ENCODE measurements at regions not wholly inside any gene's neighbourhood (a gene's known extent, or its start where the extent isn't known, plus 50 kb on each side); places are given as distances from the start of the nearest gene placed in this dataset.

DNA sequence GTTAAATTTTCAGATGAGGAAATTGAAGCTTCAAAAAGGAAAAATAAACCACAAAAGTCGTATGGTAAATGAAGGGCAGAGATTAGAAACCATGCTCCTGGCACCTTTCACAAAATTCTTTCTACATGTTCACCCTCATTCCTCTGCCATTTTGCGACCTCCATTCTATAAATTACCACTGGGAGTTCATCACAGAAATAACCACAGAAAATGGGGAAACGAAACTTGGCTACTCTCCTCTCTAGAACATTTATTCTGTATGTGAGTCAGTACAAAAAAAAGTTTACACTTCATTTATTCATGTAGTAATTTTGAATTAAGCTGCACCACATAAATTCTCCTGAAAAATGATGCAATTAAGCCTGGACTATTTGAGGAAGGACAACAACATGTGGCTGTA is 320.9 kb upstream of the C1orf87 start:
- POLR2A ChIA-PET: no interaction called here
- H3K4me3 Mint-ChIP-seq: no peak overlapping the region
- H3K4me1 Mint-ChIP-seq (ENCODE audit: low read depth): no peaks in the 10 kb centered on the region

DNA sequence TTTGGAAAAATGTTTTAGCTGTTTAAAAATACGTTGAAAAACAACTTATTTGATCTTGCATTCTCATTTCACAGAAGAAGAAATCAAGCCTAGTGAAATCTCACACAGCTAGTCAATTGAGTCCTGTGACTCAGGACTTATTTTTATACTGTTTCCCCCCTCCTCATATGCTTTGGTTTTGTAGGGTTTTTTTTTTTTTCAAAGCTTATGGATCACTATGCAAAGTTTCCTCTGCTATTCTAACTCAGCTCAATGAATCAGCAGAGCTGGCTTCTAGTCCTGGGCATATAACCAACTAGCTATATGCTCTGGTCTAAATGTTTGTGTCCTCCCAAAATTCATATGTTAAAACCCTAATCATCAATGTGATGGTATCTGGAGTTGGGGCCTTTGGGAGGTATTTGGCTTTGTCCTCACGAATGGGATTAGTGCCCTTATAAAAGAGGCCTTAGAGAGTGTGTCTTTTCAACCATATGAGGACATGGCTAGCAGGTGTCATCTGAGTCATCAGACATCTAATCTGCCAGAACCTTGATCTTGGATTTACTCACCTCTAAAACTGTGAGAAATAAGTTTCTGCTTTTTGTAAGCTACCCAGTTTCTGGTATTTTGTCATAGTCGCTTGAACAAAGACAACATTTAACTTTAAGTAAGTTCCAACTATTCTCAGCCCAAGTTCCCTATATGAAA is 317.2 kb upstream of the C1orf87 start:
- Mint-ChIP-seq H3K4me3 (no peak overlapping the region), H3K36me3 (ENCODE audit: low read depth) (no peaks in the 10 kb centered on the region), H3K27ac (no peak overlapping the region), H3K4me1 (ENCODE audit: low read depth) (no peaks in the 10 kb centered on the region), H3K27me3 (no peaks in the 10 kb centered on the region), H3K9me3 (no peaks in the 10 kb centered on the region)
- Histone ChIP-seq H3K36me3 (ENCODE audit: insufficient read depth, low read length) (no peaks in the 10 kb centered on the region), H3K27me3 (ENCODE audit: control insufficient read depth in 1 of 2, insufficient read depth in 2 of 2, low read length in 2 of 2) (no peaks in the 10 kb centered on the region), H3K27ac (ENCODE audit: low read depth in 1 of 2, low read length in 2 of 2) (no peak overlapping the region), H3K9me3 (ENCODE audit: control insufficient read depth in 1 of 2, insufficient read depth in 1 of 2, low read length in 2 of 2) (no peaks in the 10 kb centered on the region), H3K4me3 (ENCODE audit: low read length) (no peak overlapping the region), H3K4me1 (ENCODE audit: insufficient read depth, low read length) (no peaks in the 10 kb centered on the region)
- CTCF ChIA-PET: no interaction called here
- TF ChIP-seq, protein P1, sequence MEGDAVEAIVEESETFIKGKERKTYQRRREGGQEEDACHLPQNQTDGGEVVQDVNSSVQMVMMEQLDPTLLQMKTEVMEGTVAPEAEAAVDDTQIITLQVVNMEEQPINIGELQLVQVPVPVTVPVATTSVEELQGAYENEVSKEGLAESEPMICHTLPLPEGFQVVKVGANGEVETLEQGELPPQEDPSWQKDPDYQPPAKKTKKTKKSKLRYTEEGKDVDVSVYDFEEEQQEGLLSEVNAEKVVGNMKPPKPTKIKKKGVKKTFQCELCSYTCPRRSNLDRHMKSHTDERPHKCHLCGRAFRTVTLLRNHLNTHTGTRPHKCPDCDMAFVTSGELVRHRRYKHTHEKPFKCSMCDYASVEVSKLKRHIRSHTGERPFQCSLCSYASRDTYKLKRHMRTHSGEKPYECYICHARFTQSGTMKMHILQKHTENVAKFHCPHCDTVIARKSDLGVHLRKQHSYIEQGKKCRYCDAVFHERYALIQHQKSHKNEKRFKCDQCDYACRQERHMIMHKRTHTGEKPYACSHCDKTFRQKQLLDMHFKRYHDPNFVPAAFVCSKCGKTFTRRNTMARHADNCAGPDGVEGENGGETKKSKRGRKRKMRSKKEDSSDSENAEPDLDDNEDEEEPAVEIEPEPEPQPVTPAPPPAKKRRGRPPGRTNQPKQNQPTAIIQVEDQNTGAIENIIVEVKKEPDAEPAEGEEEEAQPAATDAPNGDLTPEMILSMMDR (IDR thresholded peaks at IDR 0.05): no peak
- DNase-seq (no peak), ATAC-seq (ENCODE audit: poor library complexity) (no peak)
- POLR2A ChIA-PET: no interaction called here
- intact Hi-C loops (cut with DNase I, micrococcal nuclease): no loop called here

More for the DNA sequence above, 320.9 kb upstream of the C1orf87 start:
- H3K9me3 Mint-ChIP-seq: no peaks in the 10 kb centered on the region
- H3K27ac Mint-ChIP-seq: no peak overlapping the region
- ATAC-seq (ENCODE audit: poor library complexity): no peak
- peak in 1 of 14 experiments; percentile 4 for DNase-seq
- intact Hi-C loops (cut with DNase I, micrococcal nuclease): no loop called here
- no peaks in the 10 kb centered on the region for H3K27me3 ChIP-seq (ENCODE audit: control insufficient read depth in 1 of 2, insufficient read depth in 2 of 2, low read length in 2 of 2)
- H3K4me1 ChIP-seq (ENCODE audit: insufficient read depth, low read length): no peaks in the 10 kb centered on the region
- no peaks in the 10 kb centered on the region for H3K9me3 ChIP-seq (ENCODE audit: control insufficient read depth in 1 of 2, insufficient read depth in 1 of 2, low read length in 2 of 2)
- H3K4me3 ChIP-seq (ENCODE audit: low read length): no peak overlapping the region
- TF ChIP-seq, protein P1 (IDR thresholded peaks at IDR 0.05): no peak
- H3K36me3 Mint-ChIP-seq (ENCODE audit: low read depth): no peaks in the 10 kb centered on the region
- H3K27ac ChIP-seq (ENCODE audit: low read depth in 1 of 2, low read length in 2 of 2): no peak overlapping the region
- CTCF ChIA-PET: no interaction called here
- H3K27me3 Mint-ChIP-seq: no peaks in the 10 kb centered on the region
- no peaks in the 10 kb centered on the region for H3K36me3 ChIP-seq (ENCODE audit: insufficient read depth, low read length)

DNA sequence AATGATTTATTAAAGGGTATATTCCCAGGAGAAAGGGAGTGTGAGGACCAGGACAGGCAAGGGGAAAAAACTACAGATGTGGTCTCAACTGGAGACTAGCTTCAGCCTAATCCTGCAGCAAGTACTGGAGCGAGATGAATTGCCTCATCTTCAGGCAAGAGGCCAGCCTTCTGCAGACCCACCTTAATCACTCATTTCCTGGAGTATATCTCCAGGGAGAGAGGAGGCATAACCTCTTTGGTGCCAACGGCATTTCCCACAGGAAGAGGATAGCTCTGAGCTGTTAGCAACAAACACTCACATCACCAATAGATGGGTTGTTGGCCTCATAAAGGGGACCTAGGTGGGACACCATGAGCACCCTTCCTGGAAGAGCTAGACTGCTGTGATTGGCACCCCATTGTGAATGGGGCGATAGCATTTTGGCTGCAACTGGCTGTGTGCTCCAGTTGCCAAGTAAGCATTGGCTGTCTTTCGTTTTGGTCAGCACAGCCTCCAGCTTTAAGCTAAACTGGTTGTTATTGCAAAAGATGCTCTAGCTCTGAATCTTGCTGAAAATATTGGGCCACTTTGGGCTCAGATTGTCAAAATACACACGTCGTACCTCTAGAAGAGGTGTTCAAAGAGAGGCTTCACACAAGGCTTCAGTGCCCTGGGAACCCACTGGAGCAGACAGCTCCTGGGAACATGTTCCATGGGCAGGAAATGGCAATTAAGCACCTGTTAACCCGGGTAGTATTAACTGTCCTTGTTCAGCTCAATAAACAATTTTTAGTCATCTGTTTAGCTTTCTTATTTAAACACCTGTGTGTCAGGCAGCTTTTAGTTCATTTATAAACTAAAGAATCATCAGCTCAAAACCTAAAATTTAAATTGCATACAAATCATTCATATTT is 314.8 kb upstream of the C1orf87 start:
- Histone ChIP-seq H3K27ac (ENCODE audit: low read depth in 1 of 2, low read length in 2 of 2) (no peak overlapping the region), H3K4me1 (ENCODE audit: insufficient read depth, low read length) (no peaks in the 10 kb centered on the region), H3K4me3 (ENCODE audit: low read length) (no peak overlapping the region), H3K9me3 (ENCODE audit: control insufficient read depth in 1 of 2, insufficient read depth in 1 of 2, low read length in 2 of 2) (no peaks in the 10 kb centered on the region), H3K36me3 (ENCODE audit: insufficient read depth, low read length) (no peaks in the 10 kb centered on the region), H3K27me3 (ENCODE audit: control insufficient read depth in 1 of 2, insufficient read depth in 2 of 2, low read length in 2 of 2) (no peaks in the 10 kb centered on the region)
- no peak overlapping the region for H3K4me3 Mint-ChIP-seq
- intact Hi-C loops (cut with DNase I, micrococcal nuclease): no loop called here
- no peaks in the 10 kb centered on the region for H3K27me3 Mint-ChIP-seq
- H3K27ac Mint-ChIP-seq: no peak overlapping the region
- TF ChIP-seq, protein P1 (IDR thresholded peaks at IDR 0.05): no peak
- DNase-seq: no peak
- H3K9me3 Mint-ChIP-seq: no peaks in the 10 kb centered on the region
- no peak for ATAC-seq (ENCODE audit: poor library complexity)
- H3K36me3 Mint-ChIP-seq (ENCODE audit: low read depth): no peaks in the 10 kb centered on the region
- no peaks in the 10 kb centered on the region for H3K4me1 Mint-ChIP-seq (ENCODE audit: low read depth)
- POLR2A ChIA-PET: no interaction called here
- CTCF ChIA-PET: no interaction called here

All from CD4-positive, alpha-beta T cell (primary cell).